ENCODE measurements at regions not wholly inside any gene's neighbourhood (a gene's known extent, or its start where the extent isn't known, plus 50 kb on each side); places are given as distances from the start of the nearest gene placed in this dataset.

DNA sequence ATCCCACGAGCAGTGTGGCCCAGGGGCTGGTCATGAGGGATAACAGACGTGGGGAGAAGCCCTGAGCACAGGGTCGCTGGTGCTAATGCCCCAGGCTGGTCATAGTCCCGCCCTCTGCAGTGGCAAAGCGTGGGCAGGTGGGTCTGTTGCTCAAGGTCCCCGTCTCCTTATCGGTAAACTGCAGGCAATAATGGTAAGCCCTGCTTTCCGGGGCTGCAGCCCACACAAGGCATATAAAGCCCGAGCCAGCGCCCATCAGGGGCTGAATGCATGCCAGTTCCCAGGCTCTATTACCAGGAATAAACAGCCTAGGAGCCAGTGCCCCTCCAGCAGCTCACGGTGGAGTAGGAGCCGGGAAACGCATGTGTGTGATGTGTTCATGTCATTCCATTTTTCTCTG is 261.0 kb downstream of the BRD1 start:
- TF ChIP-seq CTCF (IDR thresholded peaks at IDR 0.05; ENCODE audit: low read length) (no peak), EZH2 (optimal IDR thresholded peaks at IDR 0.05; ENCODE audit: low read depth, low read length) (no peak), EZH2phosphoT487 (IDR thresholded peaks at IDR 0.05; ENCODE audit: low read length) (no peak)
- Histone ChIP-seq H3K4me1 (ENCODE audit: low read length) (no peaks in the 10 kb centered on the region), H3K4me3 (ENCODE audit: low read length) (no peak overlapping the region), H2AFZ (ENCODE audit: low read length) (no peak overlapping the region), H4K20me1 (ENCODE audit: insufficient read depth, low read length) (no peaks in the 10 kb centered on the region), H3F3A (ENCODE audit: insufficient read depth, low read length) (no peaks in the 10 kb centered on the region), H3K27me3 (replicated peaks; ENCODE audit: insufficient read depth, low read length) (no peaks in the 10 kb centered on the region), H3K4me2 (ENCODE audit: low read depth, low read length) (no peak overlapping the region), H3K9ac (ENCODE audit: low read length) (no peak overlapping the region), H3K9me3 (replicated peaks; ENCODE audit: insufficient read depth, low read length) (no peaks in the 10 kb centered on the region), H3K27ac (ENCODE audit: low read length) (no peak overlapping the region), H3K9me2 (replicated peaks; ENCODE audit: insufficient read depth, low read length) (no peaks in the 10 kb centered on the region), H3K79me2 (ENCODE audit: low read length) (peaks cover 42% of the 10 kb centered on the region), H3K36me3 (replicated peaks; ENCODE audit: insufficient read depth, low read length) (no peaks in the 10 kb centered on the region)
- no peak for DNase-seq

- Histone ChIP-seq H3F3A (ENCODE audit: insufficient read depth, low read length) (no peaks in the 10 kb centered on the region), H3K9ac (ENCODE audit: low read length) (no peak overlapping the region), H3K36me3 (replicated peaks; ENCODE audit: insufficient read depth, low read length) (no peaks in the 10 kb centered on the region), H2AFZ (ENCODE audit: low read length) (no peak overlapping the region), H3K4me3 (ENCODE audit: low read length) (no peak overlapping the region), H3K4me1 (ENCODE audit: low read length) (no peaks in the 10 kb centered on the region), H3K27ac (ENCODE audit: low read length) (no peak overlapping the region), H4K20me1 (ENCODE audit: insufficient read depth, low read length) (no peaks in the 10 kb centered on the region), H3K9me3 (replicated peaks; ENCODE audit: insufficient read depth, low read length) (no peaks in the 10 kb centered on the region), H3K79me2 (ENCODE audit: low read length) (peaks cover 42% of the 10 kb centered on the region), H3K27me3 (replicated peaks; ENCODE audit: insufficient read depth, low read length) (no peaks in the 10 kb centered on the region), H3K4me2 (ENCODE audit: low read depth, low read length) (no peak overlapping the region), H3K9me2 (replicated peaks; ENCODE audit: insufficient read depth, low read length) (no peaks in the 10 kb centered on the region)
- TF ChIP-seq CTCF (IDR thresholded peaks at IDR 0.05; ENCODE audit: low read length), result no peak
- no peak for TF ChIP-seq EZH2 (optimal IDR thresholded peaks at IDR 0.05; ENCODE audit: low read depth, low read length)
- TF ChIP-seq EZH2phosphoT487 (IDR thresholded peaks at IDR 0.05; ENCODE audit: low read length), result no peak
- no peak for DNase-seq
Observed at GRCh38 chr22:49566141-49566541, 261.5 kb downstream of the BRD1 start.

- no peak overlapping the region for H3K4me2 ChIP-seq (ENCODE audit: low read depth, low read length)
- no peaks in the 10 kb centered on the region for H3K9me2 ChIP-seq (replicated peaks; ENCODE audit: insufficient read depth, low read length)
Observed at GRCh38 chr22:49565516-49565855, 262.2 kb downstream of the BRD1 start.

More at GRCh38 chr22:49565516-49565855, 262.2 kb downstream of the BRD1 start:
- DNase-seq, result no peak
- TF ChIP-seq EZH2phosphoT487 (IDR thresholded peaks at IDR 0.05; ENCODE audit: low read length) (no peak), CTCF (IDR thresholded peaks at IDR 0.05; ENCODE audit: low read length) (no peak), EZH2 (optimal IDR thresholded peaks at IDR 0.05; ENCODE audit: low read depth, low read length) (no peak)
- Histone ChIP-seq H3K4me3 (ENCODE audit: low read length) (no peak overlapping the region), H4K20me1 (ENCODE audit: insufficient read depth, low read length) (no peaks in the 10 kb centered on the region), H3K4me1 (ENCODE audit: low read length) (no peaks in the 10 kb centered on the region), H3K9ac (ENCODE audit: low read length) (no peak overlapping the region), H2AFZ (ENCODE audit: low read length) (no peak overlapping the region), H3F3A (ENCODE audit: insufficient read depth, low read length) (no peaks in the 10 kb centered on the region), H3K79me2 (ENCODE audit: low read length) (peaks cover 44% of the 10 kb centered on the region), H3K27me3 (replicated peaks; ENCODE audit: insufficient read depth, low read length) (no peaks in the 10 kb centered on the region), H3K9me3 (replicated peaks; ENCODE audit: insufficient read depth, low read length) (no peaks in the 10 kb centered on the region), H3K27ac (ENCODE audit: low read length) (no peak overlapping the region), H3K36me3 (replicated peaks; ENCODE audit: insufficient read depth, low read length) (no peaks in the 10 kb centered on the region)

Measured in MM.1S (cell line).